ENCODE measurements at regions not wholly inside any gene's neighbourhood (a gene's known extent, or its start where the extent isn't known, plus 50 kb on each side); places are given as distances from the start of the nearest gene placed in this dataset.
"Not testable (repeated sequence)": the region's sequence is repeated elsewhere in the genome, so short reads cannot be mapped to it uniquely, and the experiment has no call there.

GRCh38 chr4:26208237-26208994, 112.4 kb upstream of the RBPJ start:
- DNase-seq (ENCODE audit: low read depth) = no peak

- DNase-seq (ENCODE audit: low read depth) = not testable (repeated sequence)
Measured at GRCh38 chr4:26209378-26209777, 111.4 kb upstream of the RBPJ start.

- DNase-seq (ENCODE audit: low read depth) = no peak
Measured at GRCh38 chr4:26212528-26212927, 108.3 kb upstream of the RBPJ start.

GRCh38 chr4:26213317-26213716, 107.5 kb upstream of the RBPJ start:
- no peak for DNase-seq (ENCODE audit: low read depth)

- no peak for DNase-seq (ENCODE audit: low read depth)
Measured at GRCh38 chr4:26214994-26215393, 105.8 kb upstream of the RBPJ start.

- no peak for DNase-seq (ENCODE audit: low read depth)
Measured at GRCh38 chr4:26215725-26216124, 105.1 kb upstream of the RBPJ start.

- DNase-seq (ENCODE audit: low read depth) = no peak
Measured at GRCh38 chr4:26217481-26217880, 103.3 kb upstream of the RBPJ start.

GRCh38 chr4:26217961-26218676, 102.7 kb upstream of the RBPJ start:
- DNase-seq (ENCODE audit: low read depth) = peak; percentile 59

- no peak for DNase-seq (ENCODE audit: low read depth)
Measured at GRCh38 chr4:26218677-26219605, 101.9 kb upstream of the RBPJ start.

- peak; percentile 47 for DNase-seq (ENCODE audit: low read depth)
Measured at GRCh38 chr4:26220696-26221095, 100.1 kb upstream of the RBPJ start.

- no peak for DNase-seq (ENCODE audit: low read depth)
Measured at GRCh38 chr4:26223155-26223554, 97.7 kb upstream of the RBPJ start.

- DNase-seq (ENCODE audit: low read depth) = no peak
Measured at GRCh38 chr4:26226629-26227376, 94.0 kb upstream of the RBPJ start.

- no peak for DNase-seq (ENCODE audit: low read depth)
Measured at GRCh38 chr4:26227601-26228229, 93.1 kb upstream of the RBPJ start.

GRCh38 chr4:26228883-26229282, 91.9 kb upstream of the RBPJ start:
- peak; percentile 77 for DNase-seq (ENCODE audit: low read depth)

- DNase-seq (ENCODE audit: low read depth) = no peak
Measured at GRCh38 chr4:26229974-26230373, 90.8 kb upstream of the RBPJ start.

- DNase-seq (ENCODE audit: low read depth) = no peak
Measured at GRCh38 chr4:26233350-26233749, 87.5 kb upstream of the RBPJ start.

- DNase-seq (ENCODE audit: low read depth) = peak; percentile 96
Measured at GRCh38 chr4:26235500-26235899, 85.3 kb upstream of the RBPJ start.

- DNase-seq (ENCODE audit: low read depth) = no peak
Measured at GRCh38 chr4:26237916-26238315, 82.9 kb upstream of the RBPJ start.

- no peak for DNase-seq (ENCODE audit: low read depth)
Measured at GRCh38 chr4:26238426-26238777, 82.4 kb upstream of the RBPJ start.

GRCh38 chr4:26238778-26239679, 81.8 kb upstream of the RBPJ start:
- DNase-seq (ENCODE audit: low read depth) = peak; percentile 85
